Neural crest cell (in vitro differentiated cells): ENCODE measurements at regions not wholly inside any gene's neighbourhood (a gene's known extent, or its start where the extent isn't known, plus 50 kb on each side); places are given as distances from the start of the nearest gene placed in this dataset.

ENCODE experiments used
- DNase-seq: peaks from one replicate; pipeline ENCODE4 v3.0.0; 2021; ENCODE audit warnings: low read depth, mixed read lengths, low spot score
- H3K27ac Mint-ChIP-seq: one replicate; pipeline ENCODE4 v1.8.0; 2021; ENCODE audit warnings: mild to moderate bottlenecking, mixed read lengths; ENCODE audit not compliant: unreplicated experiment
- H3K27me3 Mint-ChIP-seq: 2 replicates; pipeline ENCODE4 v1.8.0; 2021; ENCODE audit warnings: low read depth, mild to moderate bottlenecking, mixed read lengths
- H3K36me3 Mint-ChIP-seq: 2 replicates; pipeline ENCODE4 v1.8.0; 2021; ENCODE audit warnings: low read depth, mild to moderate bottlenecking, mixed read lengths
- H3K4me1 Mint-ChIP-seq: 2 replicates; pipeline ENCODE4 v1.8.0; 2021; ENCODE audit warnings: mixed read lengths
- H3K4me3 Mint-ChIP-seq: one replicate; pipeline ENCODE4 v1.8.0; 2021; ENCODE audit warnings: mild to moderate bottlenecking, mixed read lengths
- H3K9me3 Mint-ChIP-seq: 2 replicates; pipeline ENCODE4 v1.8.0; 2021; ENCODE audit warnings: mixed read lengths
- TF ChIP-seq, protein P1 (sequence below): fragments of 200-600 bp; sonication (generic); conservative IDR thresholded peaks from 2 replicates; pipeline ENCODE4 v1.5.0; 2021; ENCODE audit warnings: antibody characterized with exemption, mild to moderate bottlenecking

DNA sequence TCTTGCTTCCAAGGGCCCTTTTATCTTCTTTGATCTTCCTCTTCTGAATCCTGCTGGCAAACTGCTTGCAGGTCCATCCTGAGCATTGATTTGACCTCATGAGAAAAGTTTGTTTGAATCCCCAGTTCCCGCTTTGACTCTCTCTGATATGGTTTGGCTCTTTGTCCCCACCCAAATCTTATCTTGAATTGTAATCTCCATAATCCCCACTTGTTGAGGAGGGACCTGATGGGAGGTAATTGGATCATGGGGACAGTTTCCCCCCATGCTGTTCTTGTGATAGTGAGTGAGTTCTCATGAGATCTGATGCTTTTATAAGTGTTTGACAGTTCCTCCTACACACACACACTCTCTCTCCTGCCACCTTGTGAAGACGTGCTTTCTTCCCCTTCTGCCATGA lies 126.6 kb upstream of the ARHGAP20 start:
- Mint-ChIP-seq H3K27me3 (no peaks in the 10 kb centered on the region), H3K4me3 (no peak overlapping the region), H3K27ac (no peak overlapping the region), H3K9me3 (peaks cover 3% of the 10 kb centered on the region), H3K4me1 (no peaks in the 10 kb centered on the region), H3K36me3 (peaks cover 2% of the 10 kb centered on the region)
- TF ChIP-seq, protein P1, sequence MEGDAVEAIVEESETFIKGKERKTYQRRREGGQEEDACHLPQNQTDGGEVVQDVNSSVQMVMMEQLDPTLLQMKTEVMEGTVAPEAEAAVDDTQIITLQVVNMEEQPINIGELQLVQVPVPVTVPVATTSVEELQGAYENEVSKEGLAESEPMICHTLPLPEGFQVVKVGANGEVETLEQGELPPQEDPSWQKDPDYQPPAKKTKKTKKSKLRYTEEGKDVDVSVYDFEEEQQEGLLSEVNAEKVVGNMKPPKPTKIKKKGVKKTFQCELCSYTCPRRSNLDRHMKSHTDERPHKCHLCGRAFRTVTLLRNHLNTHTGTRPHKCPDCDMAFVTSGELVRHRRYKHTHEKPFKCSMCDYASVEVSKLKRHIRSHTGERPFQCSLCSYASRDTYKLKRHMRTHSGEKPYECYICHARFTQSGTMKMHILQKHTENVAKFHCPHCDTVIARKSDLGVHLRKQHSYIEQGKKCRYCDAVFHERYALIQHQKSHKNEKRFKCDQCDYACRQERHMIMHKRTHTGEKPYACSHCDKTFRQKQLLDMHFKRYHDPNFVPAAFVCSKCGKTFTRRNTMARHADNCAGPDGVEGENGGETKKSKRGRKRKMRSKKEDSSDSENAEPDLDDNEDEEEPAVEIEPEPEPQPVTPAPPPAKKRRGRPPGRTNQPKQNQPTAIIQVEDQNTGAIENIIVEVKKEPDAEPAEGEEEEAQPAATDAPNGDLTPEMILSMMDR, result no peak
- no peak for DNase-seq

DNA sequence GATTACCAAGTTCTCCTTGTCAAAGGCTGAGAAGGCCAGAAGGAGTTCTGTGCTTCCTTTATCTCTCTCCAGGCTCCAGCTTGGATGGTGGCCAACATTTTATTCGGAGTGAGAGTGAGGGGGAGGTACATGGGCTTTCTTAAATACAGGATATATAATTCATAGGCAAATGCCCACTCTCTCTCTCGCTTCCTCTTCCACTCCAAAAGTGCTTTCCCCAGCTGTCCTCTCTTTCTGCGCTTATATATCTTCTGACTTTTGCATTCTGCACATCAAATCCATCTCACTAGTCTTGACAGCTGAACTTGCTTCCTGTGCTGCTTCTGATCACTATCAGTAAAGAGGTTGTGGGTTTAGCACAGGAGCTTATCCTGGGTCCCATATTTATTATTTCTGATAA lies 125.4 kb upstream of the ARHGAP20 start:
- no peaks in the 10 kb centered on the region for H3K4me1 Mint-ChIP-seq
- no peaks in the 10 kb centered on the region for H3K27me3 Mint-ChIP-seq
- H3K9me3 Mint-ChIP-seq, result peaks cover 3% of the 10 kb centered on the region
- H3K4me3 Mint-ChIP-seq, result no peak overlapping the region
- H3K27ac Mint-ChIP-seq, result no peak overlapping the region
- DNase-seq, result no peak
- TF ChIP-seq, protein P1, result no peak
- H3K36me3 Mint-ChIP-seq, result no peaks in the 10 kb centered on the region

DNA sequence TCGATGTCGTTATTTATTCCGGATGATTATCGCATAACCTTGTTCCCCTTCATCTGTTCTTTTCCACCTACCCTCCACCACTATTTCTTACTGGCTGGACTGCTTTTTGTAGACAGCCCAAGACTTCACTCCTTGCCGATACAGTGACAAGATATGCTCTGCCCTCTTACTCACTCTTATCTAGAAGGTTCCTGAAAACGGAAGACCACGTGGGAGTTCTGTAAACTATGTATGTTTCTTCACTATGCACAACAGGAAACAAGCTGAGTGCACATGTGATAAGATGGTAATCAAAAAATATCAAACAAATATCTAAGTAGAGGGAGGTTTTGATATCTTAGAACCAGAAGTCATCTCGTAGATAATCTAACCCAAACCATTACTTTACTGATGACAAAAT lies 122.9 kb upstream of the ARHGAP20 start:
- no peaks in the 10 kb centered on the region for H3K4me1 Mint-ChIP-seq
- no peak overlapping the region for H3K4me3 Mint-ChIP-seq
- TF ChIP-seq, protein P1, result no peak
- no peaks in the 10 kb centered on the region for H3K27me3 Mint-ChIP-seq
- no peaks in the 10 kb centered on the region for H3K36me3 Mint-ChIP-seq
- DNase-seq, result no peak
- peaks cover 3% of the 10 kb centered on the region for H3K9me3 Mint-ChIP-seq
- no peak overlapping the region for H3K27ac Mint-ChIP-seq

DNA sequence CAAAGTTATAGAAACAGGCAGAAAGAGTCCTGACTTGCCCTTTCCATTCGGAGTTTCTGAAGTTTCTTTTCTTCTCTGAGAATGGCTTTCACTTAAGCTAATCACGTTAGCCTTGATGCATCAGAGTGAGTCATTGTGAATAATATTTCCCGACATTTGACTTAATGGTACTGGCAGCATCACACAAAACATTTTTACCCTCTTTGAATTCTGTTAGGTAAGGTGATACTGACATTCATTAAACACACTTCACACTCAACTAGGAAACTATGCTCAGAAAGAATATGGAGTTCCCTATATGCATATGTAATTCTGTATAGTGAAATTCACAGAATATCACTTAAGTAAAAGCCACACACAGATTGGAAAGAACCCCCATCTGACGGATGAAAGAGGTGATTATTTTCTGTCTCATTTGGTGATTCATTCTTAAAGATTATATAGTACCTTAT lies 120.8 kb upstream of the ARHGAP20 start:
- no peak for DNase-seq
- H3K36me3 Mint-ChIP-seq, result no peaks in the 10 kb centered on the region
- H3K27ac Mint-ChIP-seq, result no peak overlapping the region
- no peaks in the 10 kb centered on the region for H3K27me3 Mint-ChIP-seq
- TF ChIP-seq, protein P1, result no peak
- no peaks in the 10 kb centered on the region for H3K9me3 Mint-ChIP-seq
- H3K4me1 Mint-ChIP-seq, result no peaks in the 10 kb centered on the region
- H3K4me3 Mint-ChIP-seq, result no peak overlapping the region

DNA sequence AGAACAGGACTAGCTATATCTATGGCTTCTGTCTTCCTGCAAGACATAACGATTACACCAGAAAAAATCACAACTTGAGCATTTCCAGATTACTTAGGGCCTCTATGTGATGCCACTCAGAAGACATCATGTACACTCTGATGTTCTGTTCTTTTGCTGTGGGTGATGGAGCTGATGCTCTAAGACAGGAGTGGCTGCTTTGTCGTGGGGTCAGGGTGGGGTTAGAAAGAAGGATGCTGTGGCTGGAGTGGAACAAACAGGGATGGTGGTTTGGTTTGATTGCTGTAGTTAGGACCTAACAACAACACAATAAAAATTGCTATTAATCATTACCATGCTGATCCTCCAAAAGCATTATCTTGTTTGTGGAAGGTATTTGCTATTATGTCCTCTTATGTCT lies 120.3 kb upstream of the ARHGAP20 start:
- Mint-ChIP-seq H3K27me3 (no peaks in the 10 kb centered on the region), H3K27ac (no peak overlapping the region), H3K36me3 (no peaks in the 10 kb centered on the region), H3K4me3 (no peak overlapping the region), H3K9me3 (no peaks in the 10 kb centered on the region), H3K4me1 (no peaks in the 10 kb centered on the region)
- DNase-seq, result no peak
- TF ChIP-seq, protein P1, result no peak

DNA sequence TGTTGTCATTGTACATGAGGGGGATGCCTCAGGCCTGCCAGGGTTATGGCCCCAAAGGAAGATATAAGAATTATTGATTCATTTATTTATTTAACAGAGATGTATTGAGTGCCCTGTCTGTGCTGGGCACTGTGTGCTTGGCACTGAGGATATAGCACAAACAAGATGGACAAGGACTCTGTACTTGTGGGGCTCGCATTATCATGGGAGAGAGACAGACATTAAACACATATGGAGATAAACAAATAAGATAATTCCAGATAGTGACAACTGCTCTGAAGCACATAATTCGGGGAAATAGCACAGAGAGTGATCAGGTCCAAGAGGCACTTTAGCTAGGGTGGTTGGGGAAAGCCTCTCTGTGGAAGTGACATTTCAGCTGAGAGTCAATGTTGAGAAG lies 119.8 kb upstream of the ARHGAP20 start:
- no peaks in the 10 kb centered on the region for H3K36me3 Mint-ChIP-seq
- H3K4me1 Mint-ChIP-seq, result no peaks in the 10 kb centered on the region
- no peak for DNase-seq
- TF ChIP-seq, protein P1, result no peak
- no peak overlapping the region for H3K4me3 Mint-ChIP-seq
- H3K9me3 Mint-ChIP-seq, result no peaks in the 10 kb centered on the region
- no peak overlapping the region for H3K27ac Mint-ChIP-seq
- H3K27me3 Mint-ChIP-seq, result no peaks in the 10 kb centered on the region
